IPS-NIHi11 (cell line): ENCODE measurements at regions not wholly inside any gene's neighbourhood (a gene's known extent, or its start where the extent isn't known, plus 50 kb on each side); places are given as distances from the start of the nearest gene placed in this dataset.
"Not testable (repeated sequence)": the region's sequence is repeated elsewhere in the genome, so short reads cannot be mapped to it uniquely, and the experiment has no call there.

Experiments used
- DNase-seq: peaks from one replicate; pipeline ENCODE4 v3.0.0; 2012; ENCODE audit warnings: mixed read lengths, low spot score

- no peak for DNase-seq
These were observed 154.7 kb downstream of the SHANK2 start for GRCh38 chr11:71097506-71098240.

DNA sequence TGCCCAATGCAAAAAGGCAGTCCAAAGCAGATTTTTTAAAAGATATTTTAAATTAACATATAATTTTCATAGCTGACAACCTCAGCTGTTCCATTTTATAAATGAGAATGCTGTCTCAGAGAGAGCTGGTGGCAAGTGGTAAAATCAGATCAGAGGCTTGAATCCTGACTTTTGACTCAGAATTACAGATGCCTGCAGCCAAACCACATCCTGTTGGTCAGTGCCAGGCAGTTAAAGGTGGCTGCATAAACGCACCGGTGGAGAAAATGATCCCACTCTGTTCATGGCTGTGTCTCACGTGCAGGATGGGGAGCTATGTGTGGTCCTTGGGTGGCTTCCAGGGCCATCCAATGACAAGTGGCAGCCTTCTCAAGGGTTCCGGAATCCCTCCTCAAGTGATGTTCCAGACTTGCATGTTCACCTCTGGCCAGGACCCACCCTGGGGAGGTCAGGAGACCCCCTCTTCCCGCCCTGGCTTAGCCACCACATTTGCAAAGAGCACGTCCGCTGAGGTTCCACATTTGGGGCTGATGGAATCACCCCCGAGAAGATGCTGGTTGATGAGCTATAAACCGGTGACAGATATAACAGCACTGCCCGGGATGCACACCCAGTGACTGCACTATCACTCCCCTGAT, 155.5 kb downstream of the SHANK2 start:
- DNase-seq: no peak

GRCh38 chr11:71095294-71095850, 157.0 kb downstream of the SHANK2 start:
- no peak for DNase-seq

GRCh38 chr11:71094296-71095077, 157.9 kb downstream of the SHANK2 start:
- DNase-seq: no peak

GRCh38 chr11:71093783-71094182, 158.6 kb downstream of the SHANK2 start:
- DNase-seq: no peak

GRCh38 chr11:71091506-71092265, 160.7 kb downstream of the SHANK2 start:
- DNase-seq: no peak

DNA sequence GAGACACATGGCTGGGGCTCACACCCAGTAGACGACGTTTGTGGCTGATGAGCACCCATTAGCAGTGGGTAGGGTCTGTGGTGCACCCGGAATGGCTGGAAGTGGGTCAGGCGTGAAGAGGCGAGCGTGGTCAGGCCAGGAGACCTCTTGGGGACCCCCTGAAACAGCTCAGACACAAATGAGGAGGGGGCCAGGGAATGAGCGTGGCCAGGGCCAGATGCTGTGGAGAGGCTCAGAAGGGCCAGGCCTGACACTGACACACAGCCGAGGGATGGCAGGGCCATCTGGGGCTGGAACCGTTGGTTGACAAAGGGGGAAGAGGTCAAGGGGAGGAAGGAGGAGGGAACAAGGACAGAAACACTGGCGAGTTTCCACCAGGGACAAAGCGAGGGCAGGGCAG, 162.8 kb downstream of the SHANK2 start:
- DNase-seq: no peak

GRCh38 chr11:71088314-71089215, 163.8 kb downstream of the SHANK2 start:
- not testable (repeated sequence) for DNase-seq

GRCh38 chr11:71086687-71087258, 165.6 kb downstream of the SHANK2 start:
- peak; percentile 78 for DNase-seq

- no peak for DNase-seq
These were observed 167.9 kb downstream of the SHANK2 start for GRCh38 chr11:71084306-71085012.

- DNase-seq: no peak
These were observed 169.3 kb downstream of the SHANK2 start for GRCh38 chr11:71083105-71083504.

DNA sequence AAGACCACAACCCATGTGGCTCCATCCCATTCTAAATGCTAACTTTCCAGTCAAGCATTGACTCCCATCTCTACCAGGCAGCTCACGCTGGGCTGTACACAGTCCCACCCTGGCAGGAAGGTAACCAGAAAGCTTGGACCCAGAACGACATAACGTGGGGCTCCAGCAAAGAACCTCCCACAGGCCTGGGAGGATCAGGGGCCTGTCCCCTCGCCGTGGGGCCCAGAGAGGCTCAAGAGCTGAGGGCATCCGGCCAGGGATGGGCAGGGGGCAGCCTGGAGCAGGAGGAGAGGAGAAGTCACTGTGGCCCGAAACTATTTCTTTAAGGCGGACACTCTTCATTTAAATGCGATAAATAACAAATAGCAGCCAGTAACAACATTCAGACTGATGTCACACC, 169.9 kb downstream of the SHANK2 start:
- DNase-seq: no peak

GRCh38 chr11:71081704-71082230, 170.6 kb downstream of the SHANK2 start:
- DNase-seq: no peak

DNA sequence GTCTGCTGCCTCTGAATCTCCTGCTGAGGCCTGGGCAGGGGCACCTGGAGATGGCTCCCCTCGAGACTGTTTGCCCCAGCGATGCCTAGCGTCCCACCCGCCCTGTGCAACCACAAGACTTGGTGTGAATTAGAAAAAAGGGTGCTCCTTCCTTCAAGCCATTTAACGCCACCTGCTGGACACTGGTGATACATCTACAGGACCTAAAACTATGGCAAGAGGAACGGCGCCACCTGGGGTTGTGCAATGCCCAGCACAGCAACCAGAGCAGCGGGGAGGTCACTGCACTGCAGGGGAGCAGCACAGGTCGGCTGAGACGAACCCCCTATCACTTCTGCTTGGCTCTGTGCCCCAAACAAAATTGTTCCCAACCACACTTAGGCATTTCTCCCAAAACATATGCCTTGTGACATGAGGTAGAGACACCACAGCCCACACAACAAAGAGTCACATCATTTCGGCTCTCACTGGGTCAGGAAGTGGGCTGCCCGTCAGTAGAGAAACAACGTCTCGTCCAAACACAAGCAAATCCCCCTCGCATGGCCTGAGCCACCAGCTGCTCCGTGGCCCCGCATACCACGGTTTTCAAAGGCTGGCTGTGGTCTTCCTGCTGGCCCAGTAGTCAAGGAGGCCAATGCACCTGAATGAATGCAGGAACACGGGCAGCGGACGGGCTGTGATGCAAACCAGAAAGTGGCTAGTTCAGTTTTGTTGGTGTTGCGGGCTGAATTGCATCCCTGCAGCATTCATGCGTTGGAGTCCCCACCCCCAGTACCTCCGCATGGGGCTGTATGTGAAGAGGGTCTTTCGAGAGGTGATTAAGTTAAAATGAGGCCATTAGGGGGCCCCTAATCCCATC, 171.9 kb downstream of the SHANK2 start:
- DNase-seq: peak; percentile 79

DNA sequence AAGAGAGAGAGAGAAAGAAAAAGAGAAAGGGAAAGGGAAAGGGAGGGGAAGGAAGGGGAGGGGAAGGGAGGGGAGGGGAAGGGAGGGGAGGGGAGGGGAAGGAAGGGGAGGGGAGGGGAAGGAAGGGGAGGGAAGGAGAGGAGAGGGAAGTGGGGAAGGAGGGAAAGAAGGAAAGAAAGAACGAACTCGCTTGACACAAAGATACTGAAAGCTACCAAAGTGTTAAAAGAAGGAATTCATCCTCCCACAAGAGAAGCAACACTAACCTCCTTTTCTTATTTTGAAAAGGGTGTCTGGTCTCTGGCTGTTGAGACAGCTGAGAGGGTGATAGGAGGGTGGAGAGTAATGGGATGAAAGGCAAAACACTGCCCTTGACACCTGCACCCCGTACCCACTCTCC, 172.6 kb downstream of the SHANK2 start:
- DNase-seq: no peak

DNA sequence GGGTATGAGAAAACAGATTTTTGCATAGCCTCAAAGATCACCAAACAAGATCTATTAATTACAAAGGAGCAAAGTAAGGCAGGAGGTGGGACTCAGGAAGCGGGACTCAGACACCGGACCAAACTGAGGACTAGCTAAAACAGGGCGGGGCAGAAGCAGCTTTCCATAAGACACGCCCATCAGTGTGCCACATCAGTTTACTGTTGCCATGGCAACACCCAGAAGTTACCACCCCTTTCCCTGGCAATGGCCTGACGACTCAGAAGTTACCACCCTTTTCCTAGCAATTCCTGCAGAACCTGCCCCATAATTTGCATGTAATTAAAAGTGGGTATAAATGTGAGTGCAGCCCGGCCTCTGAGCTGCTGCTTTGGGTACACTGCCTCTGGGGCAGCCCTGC, 173.9 kb downstream of the SHANK2 start:
- DNase-seq: no peak

GRCh38 chr11:71076525-71077304, 175.7 kb downstream of the SHANK2 start:
- DNase-seq: no peak
